AML-193 (cell line): ENCODE measurements at regions not wholly inside any gene's neighbourhood (a gene's known extent, or its start where the extent isn't known, plus 50 kb on each side); places are given as distances from the start of the nearest gene placed in this dataset.
"Not testable (repeated sequence)": the region's sequence is repeated elsewhere in the genome, so short reads cannot be mapped to it uniquely, and the experiment has no call there.

Experiments used
- DNase-seq, 2 experiments: peaks; one replicate each; lab custom pipeline; 2025; lab: John Stamatoyannopoulos, UW

DNA sequence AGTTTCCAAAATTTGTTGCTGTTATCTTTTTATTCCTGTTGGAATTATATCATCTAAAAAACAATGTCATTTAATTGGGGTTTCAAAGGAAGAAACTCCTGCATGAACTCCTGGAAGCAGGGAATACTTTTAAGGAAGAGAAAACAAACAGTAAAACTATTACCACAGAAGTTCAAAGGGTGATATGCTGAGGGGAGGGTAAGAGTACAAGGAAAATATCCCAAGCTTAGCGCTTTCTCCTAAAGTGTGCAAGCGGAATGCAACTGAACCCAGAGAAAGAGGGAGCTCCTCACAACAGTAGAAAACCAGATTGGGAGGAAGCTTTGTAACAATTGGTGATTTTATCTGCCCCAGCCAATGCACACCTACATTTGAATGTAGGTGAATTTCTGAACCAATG is 175.1 kb downstream of the NUFIP1 start:
- DNase-seq = no peak

GRCh38 chr13:44812818-44813217 is 176.5 kb downstream of the NUFIP1 start:
- no peak for DNase-seq

DNA sequence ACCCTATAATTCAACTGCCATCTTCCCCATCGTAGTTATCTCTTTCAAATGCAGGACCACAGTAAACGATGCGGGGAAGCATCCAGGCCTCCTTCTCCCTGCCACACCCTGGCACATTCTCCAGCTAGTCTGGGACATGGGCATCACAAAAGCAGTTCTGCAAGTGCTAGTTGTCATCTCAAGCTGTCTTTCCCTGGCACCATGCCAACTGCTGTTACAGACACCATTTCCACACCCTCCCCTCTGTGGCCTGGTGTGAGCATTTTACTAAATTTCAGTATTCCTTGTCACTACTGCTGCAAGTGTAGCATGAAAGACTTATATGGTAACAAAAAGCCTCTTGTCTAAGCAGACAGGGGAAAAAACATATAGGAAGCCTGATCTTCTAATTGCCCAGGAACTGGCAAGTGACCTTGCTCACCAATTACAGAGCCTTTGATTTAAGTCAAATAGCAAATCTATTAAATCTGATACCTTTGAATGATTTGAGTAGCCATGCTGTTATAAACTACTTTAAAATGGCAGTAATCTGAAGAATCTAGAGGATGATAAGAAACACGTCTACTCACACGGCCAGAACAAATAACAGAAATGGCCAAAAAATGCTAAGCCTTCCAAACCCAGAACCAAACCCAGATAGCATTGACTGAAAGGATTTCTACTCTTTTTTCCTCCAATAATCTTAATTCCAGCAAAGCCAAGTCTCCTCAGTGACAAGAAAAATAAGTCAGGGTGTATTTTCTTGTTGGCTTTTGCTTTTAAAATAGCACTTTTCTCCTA is 179.0 kb downstream of the NUFIP1 start:
- DNase-seq = no peak

DNA sequence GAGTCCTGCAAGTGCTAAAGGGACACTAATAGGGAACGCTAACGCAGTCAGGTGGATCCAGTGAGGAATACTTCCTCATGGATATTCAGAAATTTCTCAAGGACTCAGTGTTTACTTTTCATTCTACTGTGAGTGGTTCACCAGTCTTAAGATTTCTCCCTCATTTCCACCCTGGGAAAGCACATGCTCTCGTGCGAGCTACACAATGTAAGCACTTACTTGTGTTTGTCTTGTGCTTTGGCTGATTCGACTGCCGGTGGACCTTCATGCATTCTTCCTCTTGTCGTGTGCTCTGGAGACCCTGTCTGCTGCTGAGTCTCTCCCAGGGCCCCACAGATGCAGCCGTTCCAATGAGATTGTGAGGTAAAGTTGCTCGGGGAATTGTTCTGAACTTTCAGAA is 180.1 kb downstream of the NUFIP1 start:
- DNase-seq = no peak

GRCh38 chr13:44808185-44808584 is 181.1 kb downstream of the NUFIP1 start:
- no peak for DNase-seq

DNA sequence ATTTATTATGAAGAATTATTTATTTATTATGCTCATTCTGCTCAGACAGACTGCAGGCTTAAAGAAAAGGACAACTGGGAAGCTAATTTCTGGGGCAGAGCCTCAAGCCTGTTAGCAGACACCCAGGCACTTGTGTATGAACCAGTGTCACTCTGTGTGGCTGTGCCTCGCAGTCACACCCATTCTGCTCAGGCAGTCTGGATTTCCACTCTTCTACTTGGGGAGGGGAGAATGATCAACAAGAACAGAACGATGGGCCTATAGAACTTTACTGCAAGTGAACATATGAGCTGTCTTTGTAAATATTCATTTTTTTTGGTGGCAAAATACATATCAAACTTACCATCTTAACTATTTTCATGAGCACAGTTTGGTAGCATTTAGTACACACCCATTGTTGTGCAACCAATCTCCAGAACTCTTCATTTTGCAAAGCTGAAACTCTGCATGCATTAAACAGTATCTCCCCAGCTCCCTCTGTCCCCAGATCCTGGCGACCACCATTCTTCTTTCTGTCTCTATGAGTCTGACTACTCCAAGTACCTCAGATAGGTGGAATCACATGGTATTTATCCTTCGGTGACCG is 181.7 kb downstream of the NUFIP1 start:
- DNase-seq = no peak

DNA sequence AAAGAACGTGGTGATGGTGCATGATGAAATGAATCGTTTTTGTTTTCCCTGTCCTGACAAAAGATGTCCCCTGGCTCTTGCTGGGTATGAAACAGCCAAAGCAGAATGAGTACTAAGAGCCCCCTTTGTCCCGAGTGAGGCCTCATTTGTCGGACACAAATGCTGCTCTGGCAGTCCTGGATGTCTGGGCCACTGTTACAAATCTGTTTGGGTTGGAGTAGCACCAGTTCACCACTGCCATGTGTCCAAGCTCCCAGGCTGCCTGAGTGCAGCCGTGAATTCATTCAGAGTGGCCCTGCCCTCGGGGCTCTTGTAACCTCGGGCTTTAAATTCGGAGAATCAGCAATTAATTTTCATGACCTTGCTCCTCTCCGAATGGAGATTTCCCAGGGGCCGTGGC is 182.4 kb downstream of the NUFIP1 start:
- DNase-seq = no peak

- DNase-seq = no peak
Measured at GRCh38 chr13:44805585-44805984, 183.7 kb downstream of the NUFIP1 start.

DNA sequence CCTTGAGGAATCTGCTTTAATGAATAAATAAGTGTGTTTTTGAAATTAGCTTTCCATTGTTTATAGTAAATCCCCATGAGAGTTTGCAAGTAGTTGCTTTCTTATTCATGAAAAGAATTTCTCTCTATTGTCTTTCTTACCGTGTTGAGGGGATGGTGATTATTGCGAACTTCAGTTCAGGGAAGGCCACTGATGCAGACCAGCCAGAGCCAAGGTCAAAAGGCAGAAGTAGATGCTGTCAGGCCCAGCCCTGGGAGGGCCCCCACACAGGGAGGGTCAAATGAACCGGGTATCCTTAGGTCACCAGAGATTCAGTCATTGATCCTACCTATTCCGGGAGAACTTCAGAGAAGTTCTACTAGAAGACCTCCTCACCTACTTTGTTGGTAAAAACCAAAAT is 185.9 kb downstream of the NUFIP1 start:
- no peak for DNase-seq

DNA sequence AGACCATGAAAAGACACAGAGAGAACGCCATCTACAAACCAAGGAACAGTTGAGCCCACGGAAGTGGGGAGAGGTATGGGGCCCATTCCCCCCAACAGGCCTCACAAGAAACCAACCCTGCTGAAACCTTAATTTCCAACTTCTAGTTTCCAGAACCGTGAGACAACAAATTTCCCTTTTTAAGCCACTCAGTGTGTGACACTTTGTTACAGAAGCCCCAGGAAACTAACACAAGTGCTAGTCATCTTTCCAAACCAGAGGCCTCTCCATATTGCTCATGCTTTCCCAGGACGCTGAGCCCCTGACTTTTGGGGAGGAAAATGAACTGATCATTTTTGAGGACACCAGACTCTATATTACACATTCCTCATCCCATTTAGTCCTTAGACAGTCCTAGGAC is 186.8 kb downstream of the NUFIP1 start:
- DNase-seq = no peak

GRCh38 chr13:44801990-44802389 is 187.3 kb downstream of the NUFIP1 start:
- DNase-seq = peak; percentile 65 to 79

DNA sequence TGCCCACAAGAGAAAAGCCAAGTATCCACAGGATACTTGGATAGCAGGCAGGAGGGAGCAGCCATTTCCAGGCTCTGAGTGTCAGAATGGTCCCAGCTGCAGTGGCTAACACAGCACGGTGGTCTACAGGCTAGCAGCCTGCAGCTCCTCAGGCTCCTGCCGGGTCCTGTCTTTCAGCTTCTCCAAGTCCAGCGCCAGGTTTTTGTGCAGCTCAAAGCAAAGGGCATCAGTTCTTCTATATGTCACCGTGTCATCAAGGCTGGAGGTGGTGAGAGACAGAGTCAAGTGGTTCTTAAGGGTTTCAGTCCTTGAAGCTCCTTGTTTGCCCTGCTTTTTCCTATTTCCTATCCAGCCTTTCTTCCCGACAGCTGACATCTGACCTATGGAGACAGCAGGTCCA is 188.6 kb downstream of the NUFIP1 start:
- DNase-seq = no peak

- no peak for DNase-seq
Measured at GRCh38 chr13:44797685-44798084, 191.6 kb downstream of the NUFIP1 start.

- DNase-seq = peak; percentile 18 to 36
Measured at GRCh38 chr13:44796597-44797490, 192.4 kb downstream of the NUFIP1 start.

DNA sequence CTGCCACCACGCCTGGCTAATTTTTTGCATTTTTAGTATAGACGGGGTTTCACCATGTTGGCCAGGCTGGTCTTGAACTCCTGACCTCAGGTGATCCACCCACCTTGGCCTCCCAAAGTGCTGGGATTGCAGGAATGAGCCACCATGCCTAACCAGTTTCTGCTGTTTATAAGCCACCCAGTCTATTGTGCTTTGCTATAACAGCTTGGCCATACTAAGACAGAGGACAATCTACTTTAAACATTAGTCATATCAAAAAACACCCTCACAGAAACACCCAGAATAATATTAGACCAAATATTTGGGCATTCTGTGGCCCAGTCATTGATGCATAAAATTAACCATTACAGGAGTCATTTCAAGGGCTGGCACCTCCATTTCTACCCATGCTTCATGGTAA is 193.2 kb downstream of the NUFIP1 start:
- not testable (repeated sequence) for DNase-seq

DNA sequence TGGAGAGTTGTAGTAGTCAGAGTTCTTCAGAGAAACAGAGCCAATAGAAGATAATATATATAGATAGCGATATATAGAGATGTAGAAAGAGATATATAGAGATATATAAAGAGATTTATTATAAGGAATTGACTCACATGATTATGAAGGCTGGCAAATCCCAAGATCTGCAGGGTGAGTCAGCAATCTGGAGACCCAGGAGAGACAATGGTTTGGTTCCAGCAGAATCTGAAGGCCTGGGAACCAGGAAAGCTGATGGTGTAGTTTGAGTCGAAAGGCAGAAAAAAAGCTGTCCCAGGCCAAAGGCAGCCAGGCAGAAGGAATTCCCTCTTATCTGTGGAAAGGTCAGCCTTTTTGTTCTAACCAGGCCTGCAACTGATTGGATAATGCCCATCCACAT is 194.1 kb downstream of the NUFIP1 start:
- DNase-seq = no peak

DNA sequence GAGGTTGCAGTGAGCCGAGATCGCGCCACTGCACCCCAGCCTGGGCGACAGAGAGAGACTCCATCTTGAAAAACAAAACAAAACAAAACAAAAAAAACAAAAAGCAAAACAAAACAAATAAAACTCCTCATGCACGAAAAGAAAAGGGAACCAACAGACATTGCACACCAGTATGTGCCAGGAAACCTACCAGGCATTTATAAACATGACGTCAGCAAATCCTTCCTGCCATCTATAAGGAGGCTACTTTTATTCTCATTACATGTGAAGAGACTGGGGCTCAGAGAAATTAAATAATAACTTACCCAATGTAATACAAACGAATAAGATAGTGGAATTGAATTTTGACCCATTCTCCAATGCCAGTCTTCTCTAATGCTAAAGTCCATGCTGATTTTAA is 197.2 kb downstream of the NUFIP1 start:
- no peak for DNase-seq

DNA sequence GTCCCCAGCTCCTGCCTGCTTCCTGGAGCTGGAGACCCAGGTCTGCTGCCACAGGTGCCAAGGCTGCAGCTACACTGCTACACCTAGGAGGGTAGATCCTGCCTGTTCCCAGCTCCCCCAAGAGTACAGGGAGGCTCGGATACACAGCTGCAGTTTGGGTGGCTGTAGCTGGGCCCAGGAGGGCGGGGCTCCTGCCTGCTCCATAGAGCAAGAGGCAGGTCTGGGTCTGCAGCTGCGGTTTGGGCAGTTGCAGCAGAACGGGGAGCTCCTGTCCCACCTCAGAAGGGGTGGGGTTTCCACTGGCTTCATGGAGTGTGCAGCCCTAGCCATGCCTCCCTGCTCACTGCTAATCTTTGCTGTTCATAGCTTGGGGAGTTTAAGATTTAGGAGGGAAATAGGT is 199.0 kb downstream of the NUFIP1 start:
- no peak for DNase-seq

DNA sequence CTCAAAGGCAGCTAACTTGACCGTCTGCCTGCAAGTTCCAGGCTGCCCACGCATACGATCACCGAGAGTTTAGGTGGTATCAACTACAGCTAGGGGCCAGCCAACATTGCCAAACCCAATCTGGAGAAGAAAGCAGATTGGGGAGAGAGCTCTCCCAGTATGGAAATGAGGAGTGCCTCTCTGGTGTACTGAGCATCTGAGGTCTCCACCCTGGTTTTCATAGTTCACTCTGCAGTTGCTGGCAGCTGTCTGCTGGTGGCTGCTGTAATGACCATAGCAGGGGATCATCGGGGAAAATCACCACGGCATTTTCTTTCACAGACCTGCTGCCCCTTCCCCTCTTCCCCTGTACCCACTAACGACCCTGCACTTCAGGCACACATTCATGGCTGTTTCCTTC is 201.7 kb downstream of the NUFIP1 start:
- no peak for DNase-seq

DNA sequence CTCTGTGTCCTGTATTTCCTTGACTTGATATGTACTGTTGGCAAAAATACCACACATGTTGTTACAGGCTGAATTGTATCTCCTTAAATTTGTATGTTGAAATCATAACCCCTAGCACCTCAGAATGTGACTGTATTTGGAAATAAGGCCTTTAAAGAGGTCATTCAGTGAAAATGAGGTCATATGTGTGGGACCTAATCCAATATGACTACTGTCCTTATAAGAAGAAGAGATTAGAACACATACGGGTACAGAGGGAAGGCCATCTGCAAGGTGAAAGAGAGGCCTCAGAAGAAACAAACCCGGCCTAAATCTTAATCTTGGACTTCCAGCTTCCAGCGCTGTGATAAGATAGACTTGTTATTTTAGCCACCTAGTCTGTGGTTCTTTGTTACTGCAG is 202.5 kb downstream of the NUFIP1 start:
- DNase-seq = no peak

DNA sequence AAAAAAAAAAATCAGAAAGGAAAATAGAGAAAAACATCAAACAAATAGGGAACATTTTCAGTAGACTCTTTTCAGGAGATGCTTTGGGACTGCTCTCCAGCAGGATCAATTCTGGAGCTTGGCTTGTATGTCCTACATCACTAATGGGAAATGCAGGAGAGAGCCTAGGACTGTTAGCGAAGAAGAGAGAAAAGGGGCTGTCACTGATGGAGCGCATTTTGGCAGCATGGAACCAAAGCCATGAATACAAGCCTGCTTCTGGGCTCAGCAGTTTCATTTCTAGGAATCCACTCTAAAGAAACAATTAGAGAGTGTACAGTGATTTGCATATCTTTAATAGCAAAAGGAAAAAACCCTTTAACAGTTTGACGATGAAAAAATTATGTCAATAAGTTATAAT is 203.9 kb downstream of the NUFIP1 start:
- no peak for DNase-seq

- no peak for DNase-seq
Measured at GRCh38 chr13:44784708-44785080, 204.6 kb downstream of the NUFIP1 start.
